H1 (cell line): ENCODE measurements at regions not wholly inside any gene's neighbourhood (a gene's known extent, or its start where the extent isn't known, plus 50 kb on each side); places are given as distances from the start of the nearest gene placed in this dataset.

Experiments used
- CTCF ChIA-PET: fragments of 300-600 bp; sonication (Branson Sonifier 250); formaldehyde crosslinking; loops from one replicate; lab custom pipeline; 2021; ENCODE audit not compliant: partially characterized antibody; lab: Charles Lee
- POLR2A ChIA-PET: fragments of 300-600 bp; sonication (Branson Sonifier 250); formaldehyde crosslinking; loops from one replicate; lab custom pipeline; 2021; ENCODE audit warnings: inconsistent platforms; ENCODE audit not compliant: partially characterized antibody; lab: Charles Lee
- DNase-seq, 2 experiments: peaks; one replicate each; pipeline versions ENCODE4 v3.0.0 to v3.0.0-alpha.2; 2010 to 2022; ENCODE audit warnings: low spot score in 2 of 2, low read depth in 1 of 2, mixed read lengths in 1 of 2
- FAIRE-seq: peaks from 2 replicates; lab custom pipeline; 2011; peaks lifted over from hg19 to GRCh38; lab: Jason Lieb, UNC
- H2AFZ ChIP-seq: 2 replicates; pipeline ENCODE4 v1.8.1; 2012; ENCODE audit warnings: low read length, inconsistent platforms
- H2AK5ac ChIP-seq: 2 replicates; pipeline ENCODE4 v1.6.1; 2013; ENCODE audit warnings: low read depth, low read length
- H2BK120ac ChIP-seq: replicated peaks from 2 replicates; pipeline ENCODE3; 2013; ENCODE audit warnings: low read depth, low read length, inconsistent platforms
- H2BK12ac ChIP-seq: 2 replicates; pipeline ENCODE4 v1.6.1; 2013; ENCODE audit warnings: low read depth, low read length
- H2BK15ac ChIP-seq: 2 replicates; pipeline ENCODE4 v1.6.1; 2013; ENCODE audit warnings: low read length
- H2BK20ac ChIP-seq: 2 replicates; pipeline ENCODE4 v1.6.1; 2013; ENCODE audit warnings: low read length
- H2BK5ac ChIP-seq: 2 replicates; pipeline ENCODE4 v1.6.1; 2013; ENCODE audit warnings: low read depth, low read length
- H3K14ac ChIP-seq: 2 replicates; pipeline ENCODE4 v1.6.1; 2013; ENCODE audit warnings: inconsistent platforms; ENCODE audit not compliant: insufficient read length
- H3K18ac ChIP-seq: 2 replicates; pipeline ENCODE4 v1.6.1; 2013; ENCODE audit warnings: low read length; ENCODE audit errors: extremely low read depth
- H3K23ac ChIP-seq: 2 replicates; pipeline ENCODE4 v1.6.1; 2013; ENCODE audit warnings: inconsistent platforms; ENCODE audit not compliant: insufficient read length
- H3K23me2 ChIP-seq: 2 replicates; pipeline ENCODE4 v1.6.1; 2013; ENCODE audit warnings: low read depth, low read length
- H3K27ac ChIP-seq: 2 replicates; pipeline ENCODE4 v1.6.1; 2011; ENCODE audit warnings: low read depth, low read length, inconsistent platforms
- H3K27me3 ChIP-seq, 4 experiments: replicated peaks in 1 of 4; 1 replicate in 1 of 4; 2 replicates in 3 of 4; pipeline versions ENCODE4 v1.6.1 to v1.8.1; 2011 to 2013; ENCODE audit warnings: low read length in 3 of 4, mild to moderate bottlenecking in 3 of 4, inconsistent platforms in 2 of 4, mixed read lengths in 2 of 4, moderate library complexity in 1 of 4; ENCODE audit not compliant: control insufficient read depth in 3 of 4, insufficient read depth in 3 of 4; ENCODE audit errors: extremely low read depth in 1 of 4
- H3K36me3 ChIP-seq, 4 experiments: 2 replicates each; pipeline versions ENCODE4 v1.6.1 to v1.8.1; 2011 to 2013; ENCODE audit warnings: mild to moderate bottlenecking in 4 of 4, low read length in 3 of 4, moderate library complexity in 2 of 4, control low read depth in 1 of 4, inconsistent platforms in 1 of 4; ENCODE audit not compliant: insufficient read depth in 4 of 4, control insufficient read depth in 2 of 4
- H3K4ac ChIP-seq: replicated peaks from 2 replicates; pipeline ENCODE3; 2013; ENCODE audit warnings: low read length, low read depth, mixed read lengths, inconsistent platforms; ENCODE audit not compliant: insufficient read length
- H3K4me1 ChIP-seq, 4 experiments: replicated peaks in 1 of 4; 1 replicate in 1 of 4; 2 replicates in 3 of 4; pipeline versions ENCODE4 v1.6.1 to v1.8.1; 2011 to 2013; ENCODE audit warnings: low read length in 3 of 4, inconsistent platforms in 2 of 4, mixed read lengths in 1 of 4; ENCODE audit not compliant: insufficient read depth in 4 of 4, control insufficient read depth in 3 of 4
- H3K4me2 ChIP-seq, 2 experiments: 2 replicates each; pipeline versions ENCODE4 v1.6.1 to v1.8.1; 2011 to 2013; ENCODE audit warnings: low read depth in 2 of 2, low read length in 2 of 2, control low read depth in 1 of 2, inconsistent platforms in 1 of 2, mild to moderate bottlenecking in 1 of 2; ENCODE audit not compliant: insufficient read depth in 1 of 2
- H3K4me3 ChIP-seq, 4 experiments: fragments of 200-600, 300-600 bp in 1 of 4; sonication (generic), shearing (Covaris generic), sonication (Bioruptor Twin) in 1 of 4; 2 replicates each; pipeline versions ENCODE4 v1.5.1 to v1.8.1; 2011 to 2016; ENCODE audit warnings: low read length in 4 of 4, low read depth in 3 of 4, control low read depth in 2 of 4, inconsistent platforms in 2 of 4, mild to moderate bottlenecking in 2 of 4, mixed read lengths in 1 of 4, moderate library complexity in 1 of 4; ENCODE audit not compliant: insufficient read depth in 2 of 4; ENCODE audit errors: extremely low read depth in 1 of 4
- H3K56ac ChIP-seq: replicated peaks from 2 replicates; pipeline ENCODE3; 2013; ENCODE audit warnings: low read depth, mild to moderate bottlenecking, mixed read lengths, low read length, inconsistent platforms; ENCODE audit not compliant: insufficient read length
- H3K79me1 ChIP-seq: 2 replicates; pipeline ENCODE4 v1.6.1; 2013; ENCODE audit warnings: low read depth, low read length, control low read depth
- H3K79me2 ChIP-seq, 2 experiments: 2 replicates each; pipeline versions ENCODE4 v1.6.1 to v1.8.1; 2012 to 2013; ENCODE audit warnings: low read length in 2 of 2, mild to moderate bottlenecking in 2 of 2, inconsistent platforms in 1 of 2; ENCODE audit not compliant: insufficient read depth in 2 of 2, control insufficient read depth in 1 of 2
- H3K9ac ChIP-seq, 4 experiments: replicated peaks in 1 of 4; 1 replicate in 1 of 4; 2 replicates in 3 of 4; pipeline versions ENCODE4 v1.6.1 to v1.8.1; 2011 to 2013; ENCODE audit warnings: low read depth in 3 of 4, low read length in 3 of 4, control low read depth in 2 of 4, mild to moderate bottlenecking in 2 of 4, moderate library complexity in 2 of 4, inconsistent platforms in 1 of 4; ENCODE audit errors: extremely low read depth in 1 of 4
- H3K9me3 ChIP-seq, 2 experiments: 2 replicates each; pipeline versions ENCODE4 v1.6.1 to v1.8.1; 2012 to 2013; ENCODE audit warnings: mild to moderate bottlenecking in 2 of 2, moderate library complexity in 2 of 2, control low read depth in 1 of 2, inconsistent platforms in 1 of 2, low read depth in 1 of 2, low read length in 1 of 2, mixed read lengths in 1 of 2; ENCODE audit not compliant: insufficient read depth in 2 of 2
- H4K20me1 ChIP-seq, 2 experiments: replicated peaks in 1 of 2; 2 replicates each; pipeline versions ENCODE3 to v1.8.1; 2011 to 2013; ENCODE audit warnings: inconsistent platforms in 2 of 2, low read length in 2 of 2, mild to moderate bottlenecking in 1 of 2; ENCODE audit not compliant: insufficient read depth in 2 of 2, control insufficient read depth in 1 of 2
- H4K5ac ChIP-seq: 2 replicates; pipeline ENCODE4 v1.6.1; 2013; ENCODE audit warnings: low read length, low read depth, mixed read lengths, inconsistent platforms; ENCODE audit not compliant: insufficient read length
- H4K8ac ChIP-seq: 2 replicates; pipeline ENCODE4 v1.8.0; 2013; ENCODE audit warnings: mild to moderate bottlenecking, moderate library complexity, low read length, inconsistent platforms; ENCODE audit not compliant: insufficient read depth; ENCODE audit errors: extremely low read depth
- H4K91ac ChIP-seq: replicated peaks from 2 replicates; pipeline ENCODE3; 2013; ENCODE audit warnings: low read length, mixed read lengths, inconsistent platforms; ENCODE audit not compliant: insufficient read length
- CHD1 ChIP-seq: IDR thresholded peaks from 2 replicates; pipeline ENCODE4 v1.6.1; 2012; ENCODE audit warnings: low read depth, low read length, improper control_type of control experiment
- CTBP2 ChIP-seq: IDR thresholded peaks from 2 replicates; pipeline ENCODE4 v1.7.0; 2011; ENCODE audit warnings: borderline replicate concordance, mild to moderate bottlenecking, moderate library complexity, mixed read lengths, low read length; ENCODE audit not compliant: insufficient read depth, insufficient read length
- EP300 ChIP-seq, 2 experiments: IDR thresholded peaks; 1 replicate in 1 of 2; 2 replicates in 1 of 2; pipeline ENCODE4 v1.6.1; 2011 to 2012; ENCODE audit warnings: low read depth in 2 of 2, low read length in 2 of 2, mild to moderate bottlenecking in 2 of 2, borderline replicate concordance in 1 of 2, inconsistent platforms in 1 of 2, moderate library complexity in 1 of 2
- EZH2 ChIP-seq: fragments of 200-600 bp; sonication (generic); IDR thresholded peaks from 2 replicates; pipeline ENCODE4 v1.7.1; 2012; ENCODE audit warnings: low read depth, mild to moderate bottlenecking, moderate library complexity, low read length, inconsistent platforms; ENCODE audit not compliant: severe bottlenecking
- KDM5A ChIP-seq: fragments of 200-600 bp; IDR thresholded peaks from 2 replicates; pipeline ENCODE4 v1.7.1; 2012; ENCODE audit warnings: mild to moderate bottlenecking, low read length, inconsistent platforms, mixed read lengths
- POLR2AphosphoS5 ChIP-seq: IDR thresholded peaks from 2 replicates; pipeline ENCODE4 v1.6.1; 2011; ENCODE audit warnings: low read depth, low read length
- RBBP5 ChIP-seq: IDR thresholded peaks from 2 replicates; pipeline ENCODE4 v1.7.1; 2012; ENCODE audit warnings: low read depth, mild to moderate bottlenecking, inconsistent platforms, low read length, moderate library complexity, borderline replicate concordance
- RFX5 ChIP-seq: IDR thresholded peaks from 2 replicates; pipeline ENCODE4 v1.6.1; 2011; ENCODE audit warnings: low read depth, low read length, improper control_type of control experiment, borderline replicate concordance
- SP2 ChIP-seq: IDR thresholded peaks from 2 replicates; pipeline ENCODE4 v1.6.1; 2012; ENCODE audit warnings: mild to moderate bottlenecking, low read length, inconsistent platforms
- ZNF274 ChIP-seq: IDR thresholded peaks from 2 replicates; pipeline ENCODE4 v1.7.0; 2012; ENCODE audit warnings: low read length, borderline replicate concordance; ENCODE audit errors: extremely low read depth
- WGBS, 2 experiments: shearing (Covaris generic) in 1 of 2; methylation state at CpG; one replicate each; pipeline versions ENCODE4 v1.1.6 to v1.1.7; 2013 to 2015; ENCODE audit warnings: low lambda C conversion rate in 2 of 2, mixed read lengths in 2 of 2, inconsistent platforms in 1 of 2, low coverage in 1 of 2, missing lambda C conversion rate in 1 of 2; ENCODE audit not compliant: insufficient replicate concordance in 2 of 2, insufficient coverage in 1 of 2, insufficient read length in 1 of 2; ENCODE audit errors: extremely low coverage in 1 of 2, missing lambda C conversion rate in 1 of 2; 5-methylcytosine and 5-hydroxymethylcytosine counted together
- TF ChIP-seq, protein P1 (sequence below): IDR thresholded peaks from 2 replicates; pipeline ENCODE4 v1.6.1; 2011; ENCODE audit warnings: low read depth, mild to moderate bottlenecking, low read length; ENCODE audit not compliant: insufficient read depth

DNA sequence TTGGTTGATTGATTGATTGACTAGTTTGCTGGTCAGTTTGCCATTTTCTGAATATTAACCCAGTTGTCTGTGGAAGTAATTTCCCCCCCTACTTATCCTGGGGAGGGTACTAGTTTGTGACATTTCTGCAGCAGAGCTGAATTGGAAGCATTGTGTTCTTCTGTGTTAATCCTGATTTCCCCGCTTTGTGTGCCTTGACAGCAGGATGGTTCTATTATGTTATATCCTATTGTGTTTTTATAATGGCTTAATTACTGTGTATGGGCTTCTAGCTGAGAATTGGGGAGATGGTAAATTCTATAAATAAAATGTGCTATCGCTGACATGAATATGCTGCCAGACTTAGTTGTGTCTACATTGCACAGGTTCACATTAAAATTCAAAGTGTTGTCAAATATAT, 499.7 kb downstream of the COG6 start:
- CTCF ChIA-PET = no interaction called here
- H3K4me2 ChIP-seq = no peak overlapping the region

More for the DNA sequence above, 499.7 kb downstream of the COG6 start:
- H2BK5ac ChIP-seq = no peak overlapping the region
- H3K27ac ChIP-seq = no peak overlapping the region
- DNase-seq = no peak
- no peaks in the 10 kb centered on the region for H3K79me2 ChIP-seq
- no peak overlapping the region for H2BK12ac ChIP-seq
- no peak overlapping the region for H2AK5ac ChIP-seq
- FAIRE-seq = no peak
- no peaks in the 10 kb centered on the region for H3K9me3 ChIP-seq
- no peaks in the 10 kb centered on the region; a peak in 1 of 7 replicates for H3K4me1 ChIP-seq
- no peaks in the 10 kb centered on the region for H3K23me2 ChIP-seq
- H2BK20ac ChIP-seq = no peak overlapping the region
- no peak overlapping the region for H3K4me3 ChIP-seq
- TF ChIP-seq CTBP2 = no peak
- no peak for TF ChIP-seq RBBP5
- TF ChIP-seq ZNF274 = no peak
- TF ChIP-seq RFX5 = no peak
- TF ChIP-seq POLR2AphosphoS5 = no peak
- no peak for TF ChIP-seq SP2
- TF ChIP-seq, protein P1, sequence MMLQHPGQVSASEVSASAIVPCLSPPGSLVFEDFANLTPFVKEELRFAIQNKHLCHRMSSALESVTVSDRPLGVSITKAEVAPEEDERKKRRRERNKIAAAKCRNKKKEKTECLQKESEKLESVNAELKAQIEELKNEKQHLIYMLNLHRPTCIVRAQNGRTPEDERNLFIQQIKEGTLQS = no peak
- no peak for TF ChIP-seq EP300 (IDR thresholded peaks at IDR 0.05; ENCODE audit: borderline replicate concordance in 1 of 2, low read depth in 2 of 2, low read length in 2 of 2)
- no peak for TF ChIP-seq CHD1
- TF ChIP-seq EZH2 = no peak
- TF ChIP-seq KDM5A = no peak
- no peaks in the 10 kb centered on the region; a peak in 1 of 8 replicates for H3K36me3 ChIP-seq
- H3K23ac ChIP-seq = no peak overlapping the region
- no peak overlapping the region for H3K56ac ChIP-seq
- no peak overlapping the region for H2BK120ac ChIP-seq
- H4K5ac ChIP-seq = no peak overlapping the region
- H3K18ac ChIP-seq = no peak overlapping the region
- H4K8ac ChIP-seq = no peak overlapping the region
- no peaks in the 10 kb centered on the region for H3K27me3 ChIP-seq
- H3K79me1 ChIP-seq = no peaks in the 10 kb centered on the region
- H4K20me1 ChIP-seq = no peaks in the 10 kb centered on the region
- no peak overlapping the region for H3K9ac ChIP-seq
- H2BK15ac ChIP-seq = no peak overlapping the region
- no peak overlapping the region for H2AFZ ChIP-seq
- WGBS, 2 experiments = 88% methylated on average over 2 of the region's 2 CpGs; no CpG with 5 or more reads in 1 of the 2 experiments
- no peak overlapping the region for H3K4ac ChIP-seq
- H3K14ac ChIP-seq = no peak overlapping the region
- POLR2A ChIA-PET = interaction anchor here (1.0 kb wide), 1 partner anchor 12 kb away, joined by 3 read pairs; no protein-coding TSS in a partner anchor
- no peak overlapping the region for H4K91ac ChIP-seq
